ENCODE measurements at regions not wholly inside any gene's neighbourhood (a gene's known extent, or its start where the extent isn't known, plus 50 kb on each side); places are given as distances from the start of the nearest gene placed in this dataset.

GRCh38 chr2:225993430-225993829 is 593.9 kb downstream of the NYAP2 start:
- no peak for DNase-seq (ENCODE audit: low spot score)

- no peak for DNase-seq (ENCODE audit: low spot score)
Observed at GRCh38 chr2:225989809-225990208, 590.3 kb downstream of the NYAP2 start.

GRCh38 chr2:225980372-225980771 is 580.9 kb downstream of the NYAP2 start:
- no peak for DNase-seq (ENCODE audit: low spot score)

GRCh38 chr2:225971433-225971832 is 571.9 kb downstream of the NYAP2 start:
- DNase-seq (ENCODE audit: low spot score): no peak

- DNase-seq (ENCODE audit: low spot score): no peak
Observed at GRCh38 chr2:225948903-225949302, 549.4 kb downstream of the NYAP2 start.

- no peak for DNase-seq (ENCODE audit: low spot score)
Observed at GRCh38 chr2:225938991-225939390, 539.5 kb downstream of the NYAP2 start.

- no peak for DNase-seq (ENCODE audit: low spot score)
Observed at GRCh38 chr2:225937625-225938187, 538.2 kb downstream of the NYAP2 start.

GRCh38 chr2:225932811-225933413 is 533.4 kb downstream of the NYAP2 start:
- no peak for DNase-seq (ENCODE audit: low spot score)

GRCh38 chr2:225930687-225931086 is 531.2 kb downstream of the NYAP2 start:
- no peak for DNase-seq (ENCODE audit: low spot score)

- DNase-seq (ENCODE audit: low spot score): no peak
Observed at GRCh38 chr2:225920621-225921220, 521.2 kb downstream of the NYAP2 start.

GRCh38 chr2:225916692-225917091 is 517.2 kb downstream of the NYAP2 start:
- no peak for DNase-seq (ENCODE audit: low spot score)

- DNase-seq (ENCODE audit: low spot score): no peak
Observed at GRCh38 chr2:225911019-225911418, 511.5 kb downstream of the NYAP2 start.

- no peak for DNase-seq (ENCODE audit: low spot score)
Observed at GRCh38 chr2:225895126-225895525, 495.6 kb downstream of the NYAP2 start.

GRCh38 chr2:225894236-225894980 is 494.9 kb downstream of the NYAP2 start:
- DNase-seq (ENCODE audit: low spot score): peak; percentile 48

- DNase-seq (ENCODE audit: low spot score): no peak
Observed at GRCh38 chr2:225893151-225893550, 493.6 kb downstream of the NYAP2 start.

GRCh38 chr2:225891771-225892170 is 492.3 kb downstream of the NYAP2 start:
- DNase-seq (ENCODE audit: low spot score): no peak

GRCh38 chr2:225891013-225891412 is 491.5 kb downstream of the NYAP2 start:
- no peak for DNase-seq (ENCODE audit: low spot score)

- DNase-seq (ENCODE audit: low spot score): peak; percentile 71
Observed at GRCh38 chr2:225889452-225889851, 489.9 kb downstream of the NYAP2 start.

GRCh38 chr2:225867071-225867470 is 467.6 kb downstream of the NYAP2 start:
- no peak for DNase-seq (ENCODE audit: low spot score)

GRCh38 chr2:225865468-225865867 is 466.0 kb downstream of the NYAP2 start:
- DNase-seq (ENCODE audit: low spot score): no peak

- no peak for DNase-seq (ENCODE audit: low spot score)
Observed at GRCh38 chr2:225864394-225864793, 464.9 kb downstream of the NYAP2 start.

GRCh38 chr2:225842939-225843338 is 443.4 kb downstream of the NYAP2 start:
- peak; percentile 6 for DNase-seq (ENCODE audit: low spot score)

- DNase-seq (ENCODE audit: low spot score): no peak
Observed at GRCh38 chr2:225841314-225841713, 441.8 kb downstream of the NYAP2 start.

All from H4 (cell line).